Glutamatergic neuron (in vitro differentiated cells): ENCODE measurements at regions not wholly inside any gene's neighbourhood (a gene's known extent, or its start where the extent isn't known, plus 50 kb on each side); places are given as distances from the start of the nearest gene placed in this dataset.

Experiments used
- DNase-seq: peaks from one replicate; pipeline ENCODE4 v3.0.0; 2022
- H3K27ac Mint-ChIP-seq: one replicate; pipeline ENCODE4 v1.8.0; 2020; ENCODE audit warnings: mild to moderate bottlenecking, mixed read lengths, inconsistent platforms; ENCODE audit not compliant: unreplicated experiment
- H3K27me3 Mint-ChIP-seq: one replicate; pipeline ENCODE4 v1.8.0; 2020; ENCODE audit warnings: mild to moderate bottlenecking, moderate library complexity, mixed read lengths, inconsistent platforms; ENCODE audit not compliant: unreplicated experiment
- H3K36me3 Mint-ChIP-seq: one replicate; pipeline ENCODE4 v1.8.0; 2020; ENCODE audit warnings: mild to moderate bottlenecking, mixed read lengths, inconsistent platforms; ENCODE audit not compliant: unreplicated experiment
- H3K4me1 Mint-ChIP-seq: one replicate; pipeline ENCODE4 v1.8.0; 2020; ENCODE audit warnings: mild to moderate bottlenecking, low read depth, mixed read lengths, inconsistent platforms; ENCODE audit not compliant: unreplicated experiment
- H3K4me3 Mint-ChIP-seq: one replicate; pipeline ENCODE4 v1.8.0; 2020; ENCODE audit warnings: mild to moderate bottlenecking, mixed read lengths, inconsistent platforms; ENCODE audit not compliant: unreplicated experiment
- H3K9me3 Mint-ChIP-seq: one replicate; pipeline ENCODE4 v1.8.0; 2020; ENCODE audit warnings: mild to moderate bottlenecking, moderate library complexity, mixed read lengths, inconsistent platforms; ENCODE audit not compliant: unreplicated experiment
- CTCF ChIP-seq: fragments of 200-600 bp; sonication (generic); IDR thresholded peaks from one replicate; pipeline ENCODE4 v1.5.0; 2021; ENCODE audit not compliant: partially characterized antibody, unreplicated experiment

GRCh38 chr2:225108805-225109204 is 66.5 kb upstream of the DOCK10 start:
- no peak for TF ChIP-seq CTCF
- peaks cover 2% of the 10 kb centered on the region for H3K9me3 Mint-ChIP-seq
- no peak overlapping the region for H3K27ac Mint-ChIP-seq

GRCh38 chr2:225104971-225105370 is 62.7 kb upstream of the DOCK10 start:
- no peak for DNase-seq
- no peak overlapping the region for H3K27ac Mint-ChIP-seq
- H3K4me1 Mint-ChIP-seq, result no peaks in the 10 kb centered on the region

More at GRCh38 chr2:225108805-225109204, 66.5 kb upstream of the DOCK10 start:
- no peak overlapping the region for H3K4me3 Mint-ChIP-seq
- peaks cover 16% of the 10 kb centered on the region for H3K4me1 Mint-ChIP-seq
- DNase-seq, result no peak
- H3K36me3 Mint-ChIP-seq, result no peaks in the 10 kb centered on the region
- no peaks in the 10 kb centered on the region for H3K27me3 Mint-ChIP-seq

GRCh38 chr2:225104321-225104720 is 62.1 kb upstream of the DOCK10 start:
- Mint-ChIP-seq H3K27me3 (no peaks in the 10 kb centered on the region), H3K4me3 (no peak overlapping the region), H3K9me3 (peaks cover 2% of the 10 kb centered on the region), H3K27ac (no peak overlapping the region), H3K4me1 (no peaks in the 10 kb centered on the region), H3K36me3 (no peaks in the 10 kb centered on the region)
- no peak for TF ChIP-seq CTCF
- DNase-seq, result no peak

More at GRCh38 chr2:225104971-225105370, 62.7 kb upstream of the DOCK10 start:
- no peak for TF ChIP-seq CTCF
- peaks cover 2% of the 10 kb centered on the region for H3K9me3 Mint-ChIP-seq
- H3K4me3 Mint-ChIP-seq, result no peak overlapping the region
- no peaks in the 10 kb centered on the region for H3K27me3 Mint-ChIP-seq
- no peaks in the 10 kb centered on the region for H3K36me3 Mint-ChIP-seq

GRCh38 chr2:225103737-225104141 is 61.5 kb upstream of the DOCK10 start:
- H3K27me3 Mint-ChIP-seq, result no peaks in the 10 kb centered on the region
- no peaks in the 10 kb centered on the region for H3K4me1 Mint-ChIP-seq
- no peak overlapping the region for H3K4me3 Mint-ChIP-seq
- no peak for DNase-seq
- H3K9me3 Mint-ChIP-seq, result peaks cover 2% of the 10 kb centered on the region
- H3K36me3 Mint-ChIP-seq, result no peaks in the 10 kb centered on the region
- H3K27ac Mint-ChIP-seq, result no peak overlapping the region
- TF ChIP-seq CTCF, result no peak

- no peaks in the 10 kb centered on the region for H3K36me3 Mint-ChIP-seq
- peaks cover 2% of the 10 kb centered on the region for H3K27me3 Mint-ChIP-seq
- H3K4me1 Mint-ChIP-seq, result no peaks in the 10 kb centered on the region
- no peak for DNase-seq
- no peak overlapping the region for H3K4me3 Mint-ChIP-seq
- H3K9me3 Mint-ChIP-seq, result no peaks in the 10 kb centered on the region
- H3K27ac Mint-ChIP-seq, result no peak overlapping the region
- TF ChIP-seq CTCF, result no peak
Observed at GRCh38 chr2:225100856-225101294, 58.6 kb upstream of the DOCK10 start.
